ENCODE measurements at regions not wholly inside any gene's neighbourhood (a gene's known extent, or its start where the extent isn't known, plus 50 kb on each side); places are given as distances from the start of the nearest gene placed in this dataset.

DNA sequence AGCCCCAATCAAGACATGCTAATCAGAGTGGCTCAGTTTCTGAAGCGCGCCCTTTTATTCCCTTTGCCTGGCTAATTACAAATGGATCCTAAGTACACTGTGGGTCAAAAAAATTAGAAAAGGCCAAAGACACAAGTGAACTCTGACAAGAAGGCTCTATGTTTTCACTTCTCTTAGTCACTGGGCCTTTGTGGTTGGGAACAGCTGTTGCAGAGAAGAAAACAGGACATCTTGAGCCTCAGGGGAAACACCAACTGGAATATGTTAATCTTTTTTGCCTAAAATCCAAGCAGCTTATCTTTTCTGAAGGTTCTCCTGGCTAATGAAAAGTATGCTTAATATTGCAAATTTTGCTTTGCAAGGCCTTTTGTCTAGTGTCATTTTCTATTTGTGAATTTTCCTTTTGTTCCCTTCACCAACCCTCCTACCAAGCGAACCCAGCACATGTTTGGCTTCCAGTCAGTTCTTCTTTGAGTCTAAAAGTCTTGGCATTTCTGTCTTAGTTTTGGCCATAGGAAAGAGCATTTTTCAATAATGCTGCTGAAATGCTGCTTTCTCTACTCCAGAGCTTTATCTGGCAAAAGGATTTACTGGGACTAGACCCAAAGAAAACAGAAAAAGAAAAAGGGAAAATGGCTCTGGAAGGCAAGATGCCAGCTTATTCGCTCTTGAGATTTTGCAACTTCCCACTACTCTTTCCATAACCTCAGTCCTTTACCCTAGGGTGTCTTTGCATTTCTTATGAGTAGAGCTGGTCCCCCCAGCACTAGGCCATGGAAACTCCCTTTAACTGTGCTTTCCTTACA is 440.2 kb upstream of the ST6GAL2 start:
- no peak for DNase-seq

DNA sequence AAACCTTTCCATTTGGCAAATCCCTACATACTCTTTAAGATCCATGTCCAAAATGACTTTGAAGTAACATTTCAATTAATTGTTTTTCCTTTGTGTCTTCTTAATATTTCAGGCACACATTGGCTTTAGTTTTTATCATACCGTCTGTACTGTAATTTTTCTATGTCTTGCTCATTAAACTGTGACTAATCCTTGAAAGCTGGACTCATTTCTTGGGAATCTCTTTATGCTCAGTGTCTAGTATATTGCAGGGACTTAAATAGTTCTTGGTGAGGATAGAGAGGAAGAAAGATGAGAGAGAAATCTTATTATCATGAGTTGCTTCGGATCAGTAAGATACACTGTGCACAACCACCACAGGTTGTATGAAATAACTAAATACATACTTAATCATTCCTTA is 448.3 kb upstream of the ST6GAL2 start:
- no peak for DNase-seq

DNA sequence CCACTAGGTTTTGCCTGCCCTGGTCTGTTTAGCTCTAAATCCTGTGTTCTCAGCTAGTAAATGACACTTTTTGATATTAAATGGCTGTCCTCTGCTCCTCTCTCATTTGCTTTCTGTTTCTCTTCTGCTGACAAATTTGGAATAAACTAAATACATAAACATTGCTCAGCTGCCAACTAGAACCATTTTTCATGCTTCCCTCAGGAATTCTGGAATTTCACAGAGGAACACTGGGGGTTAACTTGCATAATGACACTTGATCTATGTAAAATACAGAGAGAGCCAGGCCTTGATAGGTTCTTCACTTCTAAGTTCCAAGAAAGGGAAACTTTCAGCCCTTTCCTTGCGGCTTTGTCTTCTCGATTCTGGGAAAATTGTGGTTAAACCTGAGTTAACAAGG is 450.6 kb upstream of the ST6GAL2 start:
- no peak for DNase-seq

DNA sequence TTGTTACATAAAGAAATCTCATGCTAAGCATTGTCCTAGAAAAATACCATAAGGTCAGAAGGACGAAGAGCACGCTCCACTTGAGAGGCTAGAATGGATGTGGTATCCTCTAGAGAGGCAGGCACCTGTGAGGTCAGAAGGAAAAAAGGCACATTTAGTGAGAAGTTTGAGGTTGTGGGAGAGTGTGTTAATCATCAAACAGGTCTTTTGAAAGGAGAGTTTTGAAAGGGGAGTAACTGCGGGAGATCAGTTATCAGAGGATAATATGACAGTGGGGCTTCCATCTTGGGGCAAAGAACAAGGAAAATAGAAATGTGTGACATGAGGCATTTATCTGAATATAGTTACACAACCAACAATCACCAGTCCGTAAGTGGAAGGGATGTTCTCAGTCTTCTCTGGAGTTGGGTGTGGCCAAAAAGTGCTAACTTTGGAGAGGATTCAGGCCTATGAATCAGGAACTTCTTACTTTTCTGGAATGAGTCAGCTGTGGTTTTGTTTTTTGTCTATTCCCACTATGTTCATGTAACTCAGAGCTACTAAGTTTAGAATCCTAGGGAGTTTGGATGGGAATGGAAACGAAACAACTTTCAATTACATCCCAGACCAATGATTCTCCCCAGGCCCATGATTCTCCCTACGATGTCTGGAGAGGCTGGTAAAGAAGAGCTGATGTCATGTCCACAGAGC is 451.4 kb upstream of the ST6GAL2 start:
- no peak for DNase-seq

DNA sequence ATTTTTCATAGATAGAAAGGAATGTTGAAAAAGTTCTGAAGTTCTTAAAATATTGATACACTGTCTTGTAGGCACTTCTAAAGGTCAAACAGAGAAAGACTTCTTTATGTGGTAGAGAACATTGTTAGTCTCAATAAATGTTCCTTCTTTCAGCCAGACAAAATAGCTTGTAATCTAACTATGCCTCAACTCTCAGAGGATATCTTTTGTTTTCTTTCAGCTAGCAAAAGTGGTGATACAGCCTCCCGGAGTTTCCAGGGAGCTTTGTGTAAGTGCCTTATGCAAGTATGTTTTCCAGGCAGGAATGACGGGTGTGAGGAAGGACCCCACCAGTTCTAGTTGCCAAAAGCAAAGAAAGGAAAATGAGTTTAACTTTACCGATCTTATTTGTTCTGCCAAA is 452.1 kb upstream of the ST6GAL2 start:
- no peak for DNase-seq

DNA sequence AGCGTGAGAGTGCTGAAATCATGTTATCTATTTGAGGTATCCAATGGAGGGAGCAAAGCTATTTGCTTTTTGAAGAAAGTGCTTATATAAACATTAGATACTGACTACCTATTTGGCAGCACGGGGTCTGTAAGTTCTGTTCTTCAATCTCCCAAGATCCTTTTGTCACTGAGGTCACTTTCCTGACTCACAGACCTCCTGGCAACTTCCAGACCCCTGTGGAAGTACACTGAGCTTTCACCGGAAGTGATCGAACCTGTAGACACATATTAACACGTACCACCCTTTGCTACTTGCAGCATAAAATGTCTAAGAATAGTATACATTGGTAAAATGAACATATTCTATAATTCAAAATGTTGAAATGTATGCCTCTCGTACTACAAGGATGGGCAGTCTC is 452.6 kb upstream of the ST6GAL2 start:
- no peak for DNase-seq

DNA sequence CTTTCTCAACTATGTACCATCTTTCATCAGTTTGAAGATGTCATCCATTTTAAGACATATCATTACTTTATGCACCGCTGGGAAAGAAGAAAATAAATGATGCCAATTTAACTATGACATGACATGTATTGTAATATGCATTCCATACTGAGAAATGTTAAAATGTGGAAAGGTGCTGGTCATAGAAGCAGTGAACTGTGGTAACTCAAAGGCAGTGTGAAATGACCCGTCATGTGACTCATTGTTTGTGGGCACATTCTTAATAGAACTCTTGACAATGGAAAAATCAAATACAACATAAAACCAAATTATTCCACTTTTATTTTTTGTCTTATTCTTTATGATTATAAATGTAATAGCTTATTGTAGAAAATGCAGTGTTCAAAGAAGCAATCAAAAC is 455.0 kb upstream of the ST6GAL2 start:
- no peak for DNase-seq

DNA sequence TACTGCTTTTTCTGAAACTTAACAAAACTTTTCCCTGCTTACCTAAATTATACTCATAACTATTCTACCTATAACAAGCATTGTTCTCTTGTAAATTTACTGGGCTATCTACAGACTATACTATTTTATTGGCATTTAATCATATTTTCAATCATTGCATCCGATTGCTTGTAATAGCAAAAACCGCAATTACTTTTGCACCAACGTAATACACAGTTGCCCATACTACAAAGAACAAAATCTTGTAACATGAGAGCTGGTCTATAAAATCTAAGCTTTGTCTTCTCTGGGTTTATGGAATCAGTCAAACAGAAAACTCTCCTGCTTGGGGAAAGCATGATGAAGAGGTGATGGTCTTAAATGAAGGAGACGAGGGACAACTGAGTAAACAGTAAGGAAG is 463.4 kb upstream of the ST6GAL2 start:
- DNase-seq, result no peak

DNA sequence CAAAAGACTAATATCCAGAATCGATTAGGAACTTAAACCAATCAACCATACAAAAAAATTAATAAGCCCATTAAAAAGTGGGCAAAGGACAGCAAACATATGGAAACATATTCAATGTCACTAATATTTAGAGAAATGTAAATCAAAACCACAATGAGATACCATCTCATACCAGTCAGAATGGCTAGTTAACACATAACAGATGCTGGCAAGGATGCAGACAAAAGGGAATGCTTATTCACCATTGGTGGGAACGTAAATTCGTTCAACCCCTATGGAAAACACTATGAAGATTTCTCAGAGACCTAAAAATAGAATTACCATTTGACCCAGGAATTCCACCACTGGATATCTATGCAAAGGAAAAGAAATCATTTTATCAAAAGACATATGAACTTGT is 468.2 kb upstream of the ST6GAL2 start:
- DNase-seq, result no peak

DNA sequence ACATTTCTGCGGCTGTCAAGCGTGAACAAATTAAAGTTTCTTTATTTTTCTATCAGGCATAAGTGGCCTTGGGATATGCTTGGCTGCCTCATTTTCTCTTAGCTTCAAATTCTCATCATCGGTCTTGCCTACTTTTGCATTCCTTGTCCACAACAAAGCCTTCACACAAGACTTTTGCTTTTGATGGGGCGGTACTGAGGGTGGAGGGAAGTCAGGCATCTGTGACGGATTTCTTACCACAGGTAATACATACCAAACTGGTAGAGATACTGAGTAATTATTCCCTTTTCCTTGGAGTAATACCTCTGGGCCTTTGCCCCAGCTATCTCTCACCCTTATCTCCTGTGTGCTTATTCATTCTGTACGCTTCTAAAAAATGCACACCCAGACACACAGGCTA is 468.3 kb upstream of the RGPD4 start:
- no peak for DNase-seq

DNA sequence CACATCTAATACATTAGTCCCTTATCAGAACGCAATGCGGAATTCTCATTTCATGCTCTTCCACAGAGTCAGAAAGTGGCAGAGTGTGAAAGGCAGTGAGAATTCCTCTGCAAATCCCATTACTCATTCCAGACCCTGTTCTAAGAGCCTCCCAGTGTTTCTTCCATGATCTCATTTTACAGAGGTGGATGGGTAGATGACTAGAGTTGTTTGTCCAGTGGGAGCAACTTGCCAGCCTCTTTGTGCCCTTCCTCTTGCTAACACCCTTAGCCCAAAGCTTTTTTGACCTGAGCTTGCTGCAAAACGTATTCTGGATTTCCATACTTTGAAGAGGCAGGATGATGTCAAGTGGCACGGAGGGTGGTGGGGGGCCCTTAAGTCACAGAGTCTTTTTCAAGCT is 467.7 kb upstream of the RGPD4 start:
- no peak for DNase-seq

DNA sequence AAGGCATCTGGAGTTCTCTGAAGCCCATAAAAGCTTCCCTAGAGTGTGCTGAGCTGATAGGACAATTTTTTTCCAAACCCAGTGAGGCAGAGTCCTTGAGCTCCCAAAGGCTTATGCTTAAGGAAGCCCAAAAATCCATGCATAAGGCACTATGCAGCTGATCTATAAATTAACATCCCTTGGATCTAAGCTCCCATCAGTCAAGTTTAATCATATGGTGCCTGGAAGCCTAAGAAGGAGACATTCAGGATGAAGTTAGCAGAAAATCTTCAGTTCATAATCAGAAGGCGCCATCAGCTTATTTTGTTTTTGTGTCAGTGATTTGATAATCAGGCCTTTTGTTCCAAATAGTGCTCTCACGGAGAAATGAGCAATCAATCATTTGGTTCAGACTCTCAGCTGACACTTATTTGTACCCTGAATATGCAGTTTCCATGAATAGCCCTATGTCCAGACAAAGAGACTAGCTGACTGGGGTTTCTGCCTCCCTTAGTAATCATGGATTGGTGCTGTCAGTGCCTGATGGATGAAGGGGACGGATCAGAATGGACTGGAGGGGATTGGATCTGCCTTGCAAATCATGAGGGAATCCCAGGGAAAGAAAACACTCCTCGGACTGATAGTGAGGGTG is 464.8 kb upstream of the RGPD4 start:
- peak; percentile 31 for DNase-seq

DNA sequence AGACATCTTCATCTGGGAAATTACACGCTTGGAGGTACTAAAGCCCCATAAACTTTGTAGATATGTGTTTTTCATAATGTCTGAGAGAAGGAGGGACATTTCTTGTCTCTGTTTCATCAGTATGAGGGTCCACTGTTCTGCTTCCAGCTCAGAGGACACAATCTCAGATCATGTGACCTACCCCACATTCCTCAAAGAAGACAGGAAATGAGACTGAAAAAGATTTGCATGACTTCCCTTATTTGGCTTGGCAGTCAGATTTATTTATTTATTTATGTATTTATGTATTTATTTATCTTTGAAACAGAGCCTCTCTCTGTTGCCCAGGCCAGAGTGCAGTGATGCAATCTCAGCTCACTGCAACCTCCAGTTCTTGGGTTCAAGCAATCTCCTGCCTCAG is 463.7 kb upstream of the RGPD4 start:
- DNase-seq, result no peak

DNA sequence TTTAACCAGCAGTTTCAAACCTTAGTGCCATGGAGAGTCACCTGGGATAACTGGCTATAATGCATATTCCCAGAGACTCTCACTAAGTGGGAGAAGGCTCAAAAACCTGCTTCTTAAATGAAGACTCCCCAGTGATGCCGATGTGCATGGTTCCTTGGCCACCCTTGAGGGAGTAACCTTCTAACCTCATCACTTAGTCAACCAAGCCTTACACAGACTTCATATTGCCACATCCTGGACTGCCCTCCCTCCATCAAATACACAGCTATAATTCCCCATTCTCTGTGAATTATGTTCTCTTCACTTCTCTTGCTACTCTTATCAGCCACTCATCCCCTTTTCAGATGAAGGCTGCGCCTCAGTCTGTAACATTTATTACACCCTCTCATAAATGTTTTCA is 462.9 kb upstream of the RGPD4 start:
- no peak for DNase-seq

DNA sequence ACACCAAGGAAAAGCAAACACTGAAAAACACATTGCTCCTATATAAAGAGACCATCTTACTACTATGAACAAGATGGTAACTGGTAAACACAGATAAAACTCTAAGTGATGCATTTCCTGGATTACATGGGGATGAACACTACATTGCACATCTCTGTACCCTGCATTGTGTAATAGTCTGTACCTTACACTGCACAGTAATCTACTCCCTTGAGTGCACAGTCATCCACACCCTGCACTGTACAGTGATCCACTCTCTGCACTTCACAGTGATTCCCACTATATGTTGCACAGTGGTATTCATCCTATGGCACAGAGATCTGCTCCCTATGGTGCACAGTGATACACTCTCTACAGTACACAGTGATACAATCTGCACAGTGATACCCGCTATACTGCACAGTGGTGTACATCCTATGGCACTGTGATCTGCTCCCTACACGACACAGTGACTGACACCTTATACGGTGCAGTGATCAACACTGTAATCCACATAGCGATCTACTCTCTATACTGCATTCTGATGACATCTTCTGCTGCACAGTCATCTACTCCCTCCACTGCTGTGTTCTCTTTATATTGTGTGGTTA is 462.2 kb upstream of the RGPD4 start:
- DNase-seq, result no peak

DNA sequence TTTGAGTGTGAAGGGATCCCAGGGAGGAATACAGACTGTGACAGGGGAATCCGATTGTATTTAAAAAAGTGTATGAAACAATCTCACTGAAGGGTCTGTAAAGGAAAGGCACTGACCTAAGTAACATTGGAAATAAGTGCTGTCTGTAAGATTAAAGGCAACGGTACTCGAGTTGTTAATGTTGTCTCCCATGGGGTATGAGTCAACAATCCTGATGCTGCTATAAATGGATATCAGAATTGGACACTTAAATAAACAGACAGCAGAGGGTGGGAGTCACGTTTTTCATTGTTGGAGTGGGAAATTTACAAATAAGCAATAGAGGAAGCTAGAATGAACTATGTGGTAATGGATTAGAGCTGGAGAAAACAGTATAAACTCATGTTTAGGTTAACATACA is 452.4 kb upstream of the RGPD4 start:
- DNase-seq, result no peak

DNA sequence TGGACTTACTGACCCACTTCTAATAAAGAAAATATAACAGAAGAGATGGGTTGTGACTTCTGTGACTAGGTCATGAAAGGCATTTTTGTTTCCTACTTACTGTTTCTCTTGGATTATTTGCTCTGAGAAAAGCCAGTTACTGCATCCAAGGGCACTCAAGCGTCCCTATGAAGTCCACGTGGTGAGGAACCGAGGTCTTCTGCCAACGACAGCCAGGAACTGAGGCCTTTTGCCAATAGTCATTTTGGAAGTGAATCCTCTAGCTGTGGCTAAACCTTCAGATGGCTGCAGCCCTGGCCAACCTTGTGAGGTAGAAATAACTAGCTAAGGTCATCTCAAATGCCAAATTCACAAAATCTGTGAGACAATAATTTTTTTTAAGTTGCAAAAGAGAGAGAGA is 449.8 kb upstream of the RGPD4 start:
- no peak for DNase-seq

DNA sequence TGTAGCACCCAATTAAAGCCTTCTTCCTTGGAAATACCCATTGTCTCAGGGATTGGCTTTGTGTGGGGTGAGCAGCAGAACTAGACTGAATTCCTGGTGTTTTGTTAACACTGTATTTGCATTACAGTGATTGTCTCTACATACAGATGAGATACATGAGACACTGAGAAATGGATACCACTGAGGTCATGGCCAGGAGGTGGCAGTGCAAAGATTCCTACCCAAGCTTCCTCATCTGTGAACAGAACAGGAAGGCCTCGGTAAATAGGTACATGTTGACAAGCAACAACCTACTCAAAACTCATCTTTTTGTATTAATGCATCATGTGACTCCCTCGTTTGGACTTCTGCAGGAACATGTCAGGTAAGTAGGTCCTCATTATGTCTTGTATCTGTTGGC is 445.8 kb upstream of the RGPD4 start:
- DNase-seq, result no peak

DNA sequence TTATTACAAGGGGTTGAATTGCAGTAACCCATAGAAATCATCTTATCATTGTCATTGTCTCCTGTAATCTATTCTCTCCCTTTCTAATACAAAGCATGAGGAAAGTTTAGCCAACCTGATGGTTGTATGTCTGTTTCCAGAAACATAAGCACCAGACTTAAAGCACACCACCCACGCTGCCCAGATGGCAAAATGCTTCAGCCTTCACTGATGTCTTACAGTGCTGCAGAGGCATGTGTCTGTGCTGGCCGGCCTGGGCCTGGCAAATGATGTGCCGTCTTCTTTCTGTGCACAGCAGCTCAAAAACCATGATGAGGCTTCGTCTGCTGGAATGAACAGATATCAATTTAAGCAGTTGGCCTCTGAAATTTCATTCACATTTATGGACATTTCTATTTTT is 443.0 kb upstream of the RGPD4 start:
- no peak for DNase-seq

DNA sequence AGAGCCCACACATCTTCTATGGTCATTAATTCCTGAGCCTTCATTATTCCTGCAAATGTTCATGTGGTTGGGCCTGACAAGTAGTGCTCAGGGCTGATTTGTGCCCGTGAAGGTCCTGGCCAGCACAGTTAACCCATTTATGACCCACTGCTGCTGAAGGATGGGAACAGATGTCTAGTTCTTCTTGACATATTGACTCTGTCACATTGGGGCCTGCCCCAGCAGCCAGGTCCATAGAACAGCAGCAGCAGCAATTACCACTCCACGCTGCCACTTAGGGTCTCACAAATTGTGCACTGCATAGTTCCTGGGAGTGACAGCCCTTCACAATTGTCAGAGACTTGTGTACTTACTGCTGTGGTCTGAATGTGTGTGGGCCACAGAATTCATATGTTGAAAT is 442.3 kb upstream of the RGPD4 start:
- no peak for DNase-seq

DNA sequence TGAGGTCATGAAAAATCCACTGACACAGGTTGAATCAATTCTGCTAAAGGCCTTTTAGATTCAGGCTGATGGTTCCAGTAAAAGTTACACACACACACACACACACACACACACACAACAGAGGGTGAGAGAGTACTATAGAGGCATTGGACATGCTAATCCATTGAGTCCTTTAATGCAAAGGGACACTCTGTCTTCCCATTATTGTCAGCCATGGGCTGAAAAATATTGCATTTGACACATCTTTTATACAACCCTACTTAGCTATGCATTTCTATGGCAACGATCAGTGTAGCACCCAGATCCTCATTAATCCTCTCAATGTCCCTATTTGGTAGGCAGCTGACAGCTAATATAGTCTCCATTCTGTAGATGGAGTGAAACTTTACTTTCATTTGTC is 440.8 kb upstream of the RGPD4 start:
- DNase-seq, result no peak

DNA sequence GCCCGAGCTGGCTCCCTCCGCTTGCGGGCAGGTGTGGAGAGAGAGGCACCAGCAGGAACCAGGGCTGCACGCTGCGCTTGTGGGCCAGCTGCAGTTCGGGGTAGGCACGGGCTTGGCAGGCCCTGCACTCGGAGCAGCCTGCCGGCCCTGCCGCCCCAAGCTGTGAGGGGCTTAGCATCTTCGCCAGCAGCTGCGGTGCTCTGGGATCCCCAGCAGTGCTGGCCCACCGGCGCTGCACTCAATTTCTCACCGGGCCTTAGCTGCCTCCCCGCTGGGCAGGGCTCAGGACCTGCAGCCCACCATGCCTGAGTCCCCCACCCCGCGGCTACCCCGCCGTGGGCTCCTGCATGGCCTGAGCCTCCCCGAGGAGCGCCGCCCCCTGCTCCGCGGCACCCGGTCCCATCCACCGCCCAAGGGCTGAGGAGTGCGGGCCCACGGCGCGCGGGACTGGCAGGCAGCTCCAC is 434.4 kb upstream of the RGPD4 start:
- DNase-seq, result no peak

DNA sequence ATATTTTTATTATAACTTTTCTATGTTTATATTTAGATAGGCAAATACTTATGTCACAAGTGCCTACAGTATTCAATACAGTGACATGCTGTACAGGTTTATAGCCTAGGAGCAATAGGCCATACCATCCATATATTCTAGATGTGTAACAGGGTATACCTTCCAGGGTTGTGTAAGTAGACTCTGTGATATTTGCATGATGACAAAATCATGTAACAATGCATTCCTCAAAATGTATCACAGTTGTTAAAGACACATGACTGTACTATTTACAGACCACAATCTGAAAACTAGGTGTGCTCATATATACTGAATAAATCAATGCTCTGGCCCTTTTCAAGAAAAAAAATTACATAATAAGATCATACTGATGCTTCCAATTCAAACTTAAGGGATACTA is 433.2 kb upstream of the RGPD4 start:
- no peak for DNase-seq

DNA sequence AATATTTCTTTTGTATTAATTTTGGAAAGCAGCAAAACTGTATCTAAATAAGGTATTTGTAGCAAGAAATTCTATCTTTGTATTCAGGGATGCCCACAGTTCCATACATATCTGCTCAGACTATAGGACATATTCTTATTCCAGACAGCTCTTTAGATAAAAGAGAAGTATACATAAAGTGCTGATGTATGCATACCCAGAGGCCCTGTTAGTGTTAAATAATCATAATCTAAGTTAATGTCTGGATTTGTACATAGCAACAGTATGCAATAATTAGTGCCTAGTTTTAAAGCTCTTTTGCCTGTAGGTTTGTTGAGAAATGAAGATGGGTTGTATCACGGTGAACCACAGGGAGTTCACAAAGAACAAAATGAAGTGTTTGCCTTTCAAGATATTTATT is 428.0 kb upstream of the RGPD4 start:
- no peak for DNase-seq

All from COR-L47 (cell line).